GM19467 (cell line): ENCODE measurements at regions not wholly inside any gene's neighbourhood (a gene's known extent, or its start where the extent isn't known, plus 50 kb on each side); places are given as distances from the start of the nearest gene placed in this dataset.

Experiments
- ATAC-seq: cut with Tn5 transposase; IDR thresholded peaks from one replicate; pipeline ENCODE4 v1.9.1; 2021; ENCODE audit warnings: mild to moderate bottlenecking, moderate library complexity; ENCODE audit not compliant: unreplicated experiment

- no peak for ATAC-seq
Measured at GRCh38 chr11:95335989-95336388, 105.0 kb upstream of the SESN3 start.

- no peak for ATAC-seq
Measured at GRCh38 chr11:95331161-95331560, 100.2 kb upstream of the SESN3 start.

GRCh38 chr11:95330302-95330701, 99.3 kb upstream of the SESN3 start:
- no peak for ATAC-seq

- ATAC-seq: no peak
Measured at GRCh38 chr11:95327273-95327948, 96.4 kb upstream of the SESN3 start.

GRCh38 chr11:95325777-95326258, 94.8 kb upstream of the SESN3 start:
- no peak for ATAC-seq

GRCh38 chr11:95324826-95325225, 93.8 kb upstream of the SESN3 start:
- no peak for ATAC-seq

GRCh38 chr11:95322539-95322938, 91.5 kb upstream of the SESN3 start:
- ATAC-seq: no peak

GRCh38 chr11:95318498-95318897, 87.5 kb upstream of the SESN3 start:
- ATAC-seq: no peak

GRCh38 chr11:95308512-95309035, 77.6 kb upstream of the SESN3 start:
- no peak for ATAC-seq

- no peak for ATAC-seq
Measured at GRCh38 chr11:95307286-95307685, 76.3 kb upstream of the SESN3 start.

GRCh38 chr11:95306801-95307200, 75.8 kb upstream of the SESN3 start:
- no peak for ATAC-seq

GRCh38 chr11:95306123-95306522, 75.1 kb upstream of the SESN3 start:
- no peak for ATAC-seq

GRCh38 chr11:95305705-95306104, 74.7 kb upstream of the SESN3 start:
- no peak for ATAC-seq

GRCh38 chr11:95304777-95305176, 73.8 kb upstream of the SESN3 start:
- no peak for ATAC-seq

GRCh38 chr11:95302211-95302610, 71.2 kb upstream of the SESN3 start:
- no peak for ATAC-seq

- ATAC-seq: no peak
Measured at GRCh38 chr11:95301474-95301873, 70.5 kb upstream of the SESN3 start.

- no peak for ATAC-seq
Measured at GRCh38 chr11:95299078-95299679, 68.2 kb upstream of the SESN3 start.

GRCh38 chr11:95297680-95298452, 66.9 kb upstream of the SESN3 start:
- no peak for ATAC-seq

GRCh38 chr11:95296621-95297025, 65.6 kb upstream of the SESN3 start:
- ATAC-seq: peak; percentile 89

- peak; percentile 14 for ATAC-seq
Measured at GRCh38 chr11:95296165-95296564, 65.2 kb upstream of the SESN3 start.

GRCh38 chr11:95295382-95296149, 64.6 kb upstream of the SESN3 start:
- no peak for ATAC-seq
